AG04449 (cell line): ENCODE measurements at regions not wholly inside any gene's neighbourhood (a gene's known extent, or its start where the extent isn't known, plus 50 kb on each side); places are given as distances from the start of the nearest gene placed in this dataset.

Source experiments
- CTCF ChIA-PET: fragments of 350-600 bp; formaldehyde crosslinking; extraction: SDS; loops from one replicate; lab custom pipeline; 2021; ENCODE audit warnings: antibody characterized with exemption; lab: Yijun Ruan, JAX
- POLR2A ChIA-PET: fragments of 400-600, 350-600 bp; formaldehyde crosslinking; extraction: SDS; loops from one replicate; lab custom pipeline; 2020; ENCODE audit warnings: antibody characterized with exemption, inconsistent platforms; lab: Yijun Ruan, JAX
- DNase-seq: peaks from one replicate; pipeline ENCODE4 v3.0.0-alpha.2; 2010; ENCODE audit warnings: low read depth, low spot score
- H3K4me3 ChIP-seq: 2 replicates; pipeline ENCODE4 v1.5.1; 2011; ENCODE audit warnings: low read depth, mild to moderate bottlenecking, control low read depth, low read length
- CTCF ChIP-seq: IDR thresholded peaks from one replicate; pipeline ENCODE4 v1.5.1; 2011; ENCODE audit warnings: mild to moderate bottlenecking, moderate library complexity, low read length, control low read depth, inconsistent platforms; ENCODE audit not compliant: insufficient read depth; ENCODE audit errors: missing control alignments

GRCh38 chr2:42922293-42922692, 129.9 kb upstream of the HAAO start:
- ChIA-PET CTCF (interaction anchor here (0.8 to 1.3 kb wide), 2 partner anchors 11 to 300 kb away, joined by 3 to 4 read pairs; no protein-coding TSS in a partner anchor), POLR2A (no interaction called here)
- no peak for DNase-seq
- H3K4me3 ChIP-seq, result no peak overlapping the region
- no peak for TF ChIP-seq CTCF

- DNase-seq, result no peak
- no peak overlapping the region for H3K4me3 ChIP-seq
- ChIA-PET POLR2A (no interaction called here), CTCF (interaction anchor here (0.8 to 1.3 kb wide), 2 partner anchors 10 to 301 kb away, joined by 3 to 4 read pairs; no protein-coding TSS in a partner anchor)
- TF ChIP-seq CTCF, result no peak
These were observed 129.3 kb upstream of the HAAO start for GRCh38 chr2:42921721-42922120.

- DNase-seq, result no peak
- no peak for TF ChIP-seq CTCF
- CTCF ChIA-PET, result no interaction called here
- H3K4me3 ChIP-seq, result no peak overlapping the region
- POLR2A ChIA-PET, result no interaction called here
These were observed 128.8 kb upstream of the HAAO start for GRCh38 chr2:42921147-42921520.

- no peak for TF ChIP-seq CTCF
These were observed 128.2 kb upstream of the HAAO start for GRCh38 chr2:42920446-42921146.

GRCh38 chr2:42918671-42919318, 126.4 kb upstream of the HAAO start:
- no peak for DNase-seq
- CTCF ChIA-PET, result interaction anchor here (1.5 to 1.6 kb wide), 3 partner anchors 28 to 310 kb away, joined by 3 to 5 read pairs (median 5); no protein-coding TSS in a partner anchor
- no peak overlapping the region for H3K4me3 ChIP-seq
- POLR2A ChIA-PET, result no interaction called here
- no peak for TF ChIP-seq CTCF

More at GRCh38 chr2:42920446-42921146, 128.2 kb upstream of the HAAO start:
- CTCF ChIA-PET, result interaction anchor here (0.6 to 1.5 kb wide), 3 partner anchors 9 to 309 kb away, joined by 4 to 5 read pairs (median 5); no protein-coding TSS in a partner anchor
- POLR2A ChIA-PET, result no interaction called here
- no peak for DNase-seq
- no peak overlapping the region for H3K4me3 ChIP-seq

- CTCF ChIA-PET, result interaction anchor here (1.0 to 3.3 kb wide), 6 partner anchors 9 to 59 kb away, joined by 3 to 9 read pairs (median 3); no protein-coding TSS in a partner anchor
These were observed 125.7 kb upstream of the HAAO start for GRCh38 chr2:42918041-42918440.

More at GRCh38 chr2:42918041-42918440, 125.7 kb upstream of the HAAO start:
- no peak for DNase-seq
- TF ChIP-seq CTCF, result no peak
- POLR2A ChIA-PET, result no interaction called here
- H3K4me3 ChIP-seq, result no peak overlapping the region
